ENCODE measurements at regions not wholly inside any gene's neighbourhood (a gene's known extent, or its start where the extent isn't known, plus 50 kb on each side); places are given as distances from the start of the nearest gene placed in this dataset.
"Not testable (repeated sequence)": the region's sequence is repeated elsewhere in the genome, so short reads cannot be mapped to it uniquely, and the experiment has no call there.

GRCh38 chr1:55443175-55443915, 228.2 kb upstream of the USP24 start:
- no peak for DNase-seq (ENCODE audit: low spot score)

- no peak for DNase-seq (ENCODE audit: low spot score)
Measured at GRCh38 chr1:55441489-55441888, 226.3 kb upstream of the USP24 start.

GRCh38 chr1:55437692-55438091, 222.5 kb upstream of the USP24 start:
- DNase-seq (ENCODE audit: low spot score): no peak

- DNase-seq (ENCODE audit: low spot score): not testable (repeated sequence)
Measured at GRCh38 chr1:55430720-55431119, 215.6 kb upstream of the USP24 start.

GRCh38 chr1:55430206-55430605, 215.0 kb upstream of the USP24 start:
- DNase-seq (ENCODE audit: low spot score): not testable (repeated sequence)

GRCh38 chr1:55428944-55429931, 214.1 kb upstream of the USP24 start:
- peak; percentile 51 for DNase-seq (ENCODE audit: low spot score)

GRCh38 chr1:55428231-55428630, 213.1 kb upstream of the USP24 start:
- DNase-seq (ENCODE audit: low spot score): no peak

- DNase-seq (ENCODE audit: low spot score): no peak
Measured at GRCh38 chr1:55427606-55428005, 212.4 kb upstream of the USP24 start.

- DNase-seq (ENCODE audit: low spot score): no peak
Measured at GRCh38 chr1:55426619-55427018, 211.5 kb upstream of the USP24 start.

GRCh38 chr1:55426156-55426555, 211.0 kb upstream of the USP24 start:
- no peak for DNase-seq (ENCODE audit: low spot score)

GRCh38 chr1:55425310-55425930, 210.3 kb upstream of the USP24 start:
- no peak for DNase-seq (ENCODE audit: low spot score)

- DNase-seq (ENCODE audit: low spot score): no peak
Measured at GRCh38 chr1:55423376-55423775, 208.2 kb upstream of the USP24 start.

GRCh38 chr1:55420929-55421716, 206.0 kb upstream of the USP24 start:
- DNase-seq (ENCODE audit: low spot score): no peak

- no peak for DNase-seq (ENCODE audit: low spot score)
Measured at GRCh38 chr1:55420026-55420425, 204.9 kb upstream of the USP24 start.

GRCh38 chr1:55418208-55419000, 203.2 kb upstream of the USP24 start:
- DNase-seq (ENCODE audit: low spot score): no peak

- no peak for DNase-seq (ENCODE audit: low spot score)
Measured at GRCh38 chr1:55416164-55416842, 201.1 kb upstream of the USP24 start.

GRCh38 chr1:55413286-55413685, 198.1 kb upstream of the USP24 start:
- DNase-seq (ENCODE audit: low spot score): no peak

GRCh38 chr1:55412060-55412459, 196.9 kb upstream of the USP24 start:
- no peak for DNase-seq (ENCODE audit: low spot score)

GRCh38 chr1:55402671-55403464, 187.7 kb upstream of the USP24 start:
- DNase-seq (ENCODE audit: low spot score): no peak

GRCh38 chr1:55402142-55402541, 187.0 kb upstream of the USP24 start:
- no peak for DNase-seq (ENCODE audit: low spot score)

Measured in HuH-7.5 (cell line).